SU-DHL-6 (cell line): ENCODE measurements at regions not wholly inside any gene's neighbourhood (a gene's known extent, or its start where the extent isn't known, plus 50 kb on each side); places are given as distances from the start of the nearest gene placed in this dataset.

Source experiments
- H2AFZ ChIP-seq: fragments of 200-600 bp; sonication (generic); 2 replicates; pipeline ENCODE4 v1.6.1; 2014; ENCODE audit warnings: low read depth, mild to moderate bottlenecking, moderate library complexity, mixed read lengths, antibody characterized with exemption, low read length; ENCODE audit not compliant: severe bottlenecking
- H3F3A ChIP-seq: fragments of 200-600 bp; shearing (Covaris generic); 2 replicates; pipeline ENCODE4 v1.6.0; 2016; ENCODE audit warnings: antibody characterized with exemption, mild to moderate bottlenecking; ENCODE audit not compliant: insufficient read depth
- H3K27ac ChIP-seq: fragments of 200-600 bp; sonication (generic); 2 replicates; pipeline ENCODE4 v1.5.1; 2016; ENCODE audit warnings: low read depth, mild to moderate bottlenecking, low read length, moderate library complexity, mixed read lengths
- H3K27me3 ChIP-seq: fragments of 200-600 bp; sonication (generic), shearing (Covaris generic); 2 replicates; pipeline ENCODE4 v1.6.0; 2014; ENCODE audit warnings: mild to moderate bottlenecking, low read length
- H3K36me3 ChIP-seq: fragments of 200-600 bp; sonication (generic); 2 replicates; pipeline ENCODE4 v1.6.1; 2014; ENCODE audit warnings: mild to moderate bottlenecking, low read length, mixed read lengths
- H3K4me2 ChIP-seq: fragments of 300-600, 200-600 bp; shearing (Covaris generic), sonication (generic); 2 replicates; pipeline ENCODE4 v1.6.0; 2014; ENCODE audit warnings: low read length, low read depth, mild to moderate bottlenecking; ENCODE audit not compliant: poor library complexity, severe bottlenecking
- H3K4me3 ChIP-seq: fragments of 200-600 bp; sonication (generic); 2 replicates; pipeline ENCODE4 v1.5.1; 2014; ENCODE audit warnings: antibody characterized with exemption, low read length, mild to moderate bottlenecking, mixed read lengths; ENCODE audit not compliant: insufficient read depth, poor library complexity, severe bottlenecking
- H3K79me2 ChIP-seq: fragments of 200-600 bp; sonication (generic); 2 replicates; pipeline ENCODE4 v1.6.1; 2014; ENCODE audit warnings: mild to moderate bottlenecking, low read length, moderate library complexity; ENCODE audit not compliant: insufficient read depth
- H3K9ac ChIP-seq: fragments of 200-600 bp; sonication (generic); 2 replicates; pipeline ENCODE4 v1.7.0; 2014; ENCODE audit warnings: mild to moderate bottlenecking, low read length
- H3K9me2 ChIP-seq: fragments of 200-600 bp; sonication (generic); replicated peaks from 2 replicates; pipeline ENCODE4 v1.6.1; 2014; ENCODE audit warnings: low read length; ENCODE audit not compliant: insufficient read depth
- H3K9me3 ChIP-seq: fragments of 200-600 bp; sonication (generic); 2 replicates; pipeline ENCODE4 v1.6.1; 2014; ENCODE audit warnings: low read length, mixed read lengths; ENCODE audit not compliant: insufficient read depth
- H4K20me1 ChIP-seq: fragments of 200-600 bp; sonication (generic); 2 replicates; pipeline ENCODE4 v1.6.1; 2014; ENCODE audit warnings: low read depth, mild to moderate bottlenecking, antibody characterized with exemption, low read length, moderate library complexity, mixed read lengths
- CTCF ChIP-seq: fragments of 200-600 bp; sonication (generic); IDR thresholded peaks from one replicate; pipeline ENCODE4 v1.5.1; 2017; ENCODE audit warnings: antibody characterized with exemption, mild to moderate bottlenecking, low read length, moderate library complexity; ENCODE audit not compliant: insufficient read depth, poor library complexity, severe bottlenecking
- EZH2phosphoT487 ChIP-seq: fragments of 200-600 bp; sonication (generic), shearing (Covaris generic); conservative IDR thresholded peaks from 2 replicates; pipeline ENCODE4 v1.6.1; 2018; ENCODE audit warnings: mild to moderate bottlenecking, antibody characterized with exemption, low read length, moderate library complexity, mixed read lengths

GRCh38 chr11:116394022-116394421 lies 378.8 kb downstream of the BUD13 start:
- Histone ChIP-seq H3K9ac (no peak overlapping the region), H3K27ac (no peak overlapping the region), H3K9me3 (no peaks in the 10 kb centered on the region), H3K27me3 (no peaks in the 10 kb centered on the region), H3K4me3 (no peak overlapping the region), H3F3A (no peaks in the 10 kb centered on the region), H3K4me2 (no peak overlapping the region), H3K79me2 (no peaks in the 10 kb centered on the region), H4K20me1 (no peaks in the 10 kb centered on the region), H3K36me3 (no peaks in the 10 kb centered on the region), H2AFZ (no peak overlapping the region), H3K9me2 (no peaks in the 10 kb centered on the region)
- TF ChIP-seq EZH2phosphoT487 (no peak), CTCF (no peak)

- Histone ChIP-seq H3K4me3 (no peak overlapping the region), H3K9me3 (no peaks in the 10 kb centered on the region), H3K79me2 (no peaks in the 10 kb centered on the region), H2AFZ (no peak overlapping the region), H3K9me2 (no peaks in the 10 kb centered on the region), H3K9ac (no peak overlapping the region), H3K4me2 (no peak overlapping the region), H3K27me3 (no peaks in the 10 kb centered on the region), H3K36me3 (no peaks in the 10 kb centered on the region), H3K27ac (no peak overlapping the region), H4K20me1 (no peaks in the 10 kb centered on the region), H3F3A (no peaks in the 10 kb centered on the region)
- TF ChIP-seq CTCF (no peak), EZH2phosphoT487 (no peak)
Measured at GRCh38 chr11:116390963-116391362, 381.8 kb downstream of the BUD13 start.

GRCh38 chr11:116388146-116388545 lies 384.6 kb downstream of the BUD13 start:
- Histone ChIP-seq H4K20me1 (no peaks in the 10 kb centered on the region), H3K79me2 (no peaks in the 10 kb centered on the region), H3K9ac (no peak overlapping the region), H3K9me3 (no peaks in the 10 kb centered on the region), H3K4me3 (no peak overlapping the region), H3K27ac (no peak overlapping the region), H3K4me2 (no peak overlapping the region), H3K36me3 (no peaks in the 10 kb centered on the region), H2AFZ (no peak overlapping the region), H3K27me3 (no peaks in the 10 kb centered on the region), H3F3A (no peaks in the 10 kb centered on the region), H3K9me2 (no peaks in the 10 kb centered on the region)
- no peak for TF ChIP-seq CTCF
- no peak for TF ChIP-seq EZH2phosphoT487

GRCh38 chr11:116387641-116388040 lies 385.1 kb downstream of the BUD13 start:
- TF ChIP-seq CTCF (no peak), EZH2phosphoT487 (no peak)
- Histone ChIP-seq H3F3A (no peaks in the 10 kb centered on the region), H3K9me2 (no peaks in the 10 kb centered on the region), H3K4me3 (no peak overlapping the region), H2AFZ (no peak overlapping the region), H3K36me3 (no peaks in the 10 kb centered on the region), H3K9me3 (no peaks in the 10 kb centered on the region), H3K27ac (no peak overlapping the region), H4K20me1 (no peaks in the 10 kb centered on the region), H3K27me3 (no peaks in the 10 kb centered on the region), H3K9ac (no peak overlapping the region), H3K4me2 (no peak overlapping the region), H3K79me2 (no peaks in the 10 kb centered on the region)
